ENCODE measurements at regions not wholly inside any gene's neighbourhood (a gene's known extent, or its start where the extent isn't known, plus 50 kb on each side); places are given as distances from the start of the nearest gene placed in this dataset.
A peak's percentile ranks its signal among the peaks of the same experiment; 100 is the strongest.
"Not testable (repeated sequence)": the region's sequence is repeated elsewhere in the genome, so short reads cannot be mapped to it uniquely, and the experiment has no call there.

GRCh38 chr10:63919575-63920279, 398.5 kb downstream of the REEP3 start:
- no peak for DNase-seq (ENCODE audit: low read depth, low spot score)

GRCh38 chr10:63920926-63921325, 399.7 kb downstream of the REEP3 start:
- DNase-seq (ENCODE audit: low read depth, low spot score) = no peak

- DNase-seq (ENCODE audit: low read depth, low spot score) = no peak
Observed at GRCh38 chr10:63921908-63922467, 400.8 kb downstream of the REEP3 start.

GRCh38 chr10:63922468-63923284, 401.5 kb downstream of the REEP3 start:
- no peak for DNase-seq (ENCODE audit: low read depth, low spot score)

DNA sequence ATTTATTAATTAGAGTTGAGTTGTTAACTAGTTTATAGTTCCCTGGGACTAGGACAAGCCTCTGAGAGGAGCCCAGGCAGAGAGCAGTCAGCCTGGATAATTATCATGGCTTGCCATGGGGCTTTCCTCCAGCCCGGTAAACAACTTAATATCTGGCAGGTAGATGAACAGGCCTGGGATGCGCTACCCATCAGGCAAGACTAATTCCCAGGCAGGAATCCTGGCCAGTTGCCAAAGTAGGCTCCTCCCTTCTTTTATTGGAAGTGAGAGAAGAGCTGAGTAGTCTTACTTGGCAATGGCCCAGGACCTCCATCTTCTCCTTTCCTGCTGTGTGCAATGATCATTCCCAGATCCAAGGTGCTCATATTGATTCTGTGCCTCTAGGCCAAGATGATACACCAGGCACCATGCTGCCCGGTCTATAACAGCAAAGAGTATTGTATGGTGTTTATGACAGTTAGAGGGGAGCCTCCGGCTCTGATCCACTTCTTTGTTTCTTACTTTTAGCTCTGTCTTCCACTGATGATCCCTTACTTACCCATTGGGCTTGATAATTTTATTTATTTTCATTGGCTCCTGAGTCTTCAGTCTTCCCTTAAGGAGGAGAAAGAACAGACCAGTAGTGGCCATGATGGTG, 408.7 kb downstream of the REEP3 start:
- DNase-seq (ENCODE audit: low read depth, low spot score) = no peak

- DNase-seq (ENCODE audit: low read depth, low spot score) = no peak
Observed at GRCh38 chr10:63930584-63930983, 409.4 kb downstream of the REEP3 start.

DNA sequence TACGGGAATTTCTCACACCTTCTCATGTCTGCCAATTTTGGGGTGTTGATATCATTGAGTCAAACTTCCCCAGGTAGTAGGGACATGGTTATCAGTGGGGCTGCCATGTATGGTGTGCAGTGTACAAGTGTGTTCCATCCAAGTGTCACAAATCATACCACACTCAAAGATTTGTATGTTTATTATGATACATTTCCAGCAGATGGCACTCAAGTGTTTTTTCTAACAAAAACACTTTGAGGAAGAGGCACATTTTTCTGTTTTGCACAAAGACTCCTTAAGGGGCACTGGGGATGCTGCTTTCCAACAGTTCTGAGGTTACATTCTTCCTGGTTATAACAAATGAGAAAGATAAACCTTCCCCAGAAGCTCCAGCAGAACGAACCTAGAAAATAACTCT, 414.5 kb downstream of the REEP3 start:
- DNase-seq (ENCODE audit: low read depth, low spot score) = no peak

DNA sequence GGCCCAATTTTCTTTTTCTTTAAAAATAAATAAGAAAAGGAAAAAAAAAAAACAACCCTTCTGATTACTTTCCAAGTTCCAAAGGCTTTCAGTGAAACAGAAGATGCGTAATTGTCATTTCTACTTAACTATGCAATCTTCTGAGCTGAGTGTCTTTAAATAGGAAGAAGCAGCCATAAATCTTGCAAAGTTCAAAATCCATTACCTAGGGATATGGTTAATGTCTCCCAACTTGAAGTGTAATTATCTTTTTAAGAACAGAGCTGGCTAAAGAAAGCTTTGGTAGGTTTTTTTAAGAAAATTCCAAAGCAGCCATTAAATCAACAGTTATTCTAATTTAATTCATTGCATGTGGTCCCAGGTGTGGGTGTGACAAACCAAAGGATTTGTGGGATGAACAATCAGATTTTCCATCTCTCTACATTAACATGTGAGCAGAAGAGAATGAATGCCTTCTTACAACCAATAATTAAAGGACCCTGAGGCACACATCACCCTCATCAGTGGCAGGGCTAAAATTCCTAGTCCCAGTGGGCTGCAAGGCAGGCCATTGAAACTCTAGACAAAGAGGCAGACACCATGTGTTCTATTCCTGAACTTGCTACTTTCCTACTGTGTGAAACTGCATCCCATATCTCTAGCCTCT, 419.2 kb downstream of the REEP3 start:
- no peak for DNase-seq (ENCODE audit: low read depth, low spot score)

DNA sequence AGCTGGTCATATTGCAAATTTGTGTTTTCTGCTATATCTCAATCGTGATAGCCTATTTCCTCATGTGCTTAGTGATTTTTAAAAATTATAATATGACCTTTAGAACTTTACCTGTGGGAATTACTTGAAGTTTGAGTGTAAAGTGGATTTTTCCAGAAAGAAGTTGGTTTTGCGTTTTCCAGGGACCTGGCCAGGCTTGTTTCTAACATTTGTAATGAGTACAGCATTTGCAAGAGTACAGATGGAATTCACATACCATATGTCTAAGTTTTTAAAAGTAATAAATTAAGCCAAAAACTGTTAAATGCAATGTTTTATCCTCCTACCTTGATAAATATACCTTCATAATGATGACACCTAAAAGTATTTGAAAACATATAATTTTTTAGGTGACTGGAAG, 443.2 kb downstream of the REEP3 start:
- no peak for DNase-seq (ENCODE audit: low read depth, low spot score)

- no peak for DNase-seq (ENCODE audit: low read depth, low spot score)
Observed at GRCh38 chr10:63965846-63966245, 444.6 kb downstream of the REEP3 start.

DNA sequence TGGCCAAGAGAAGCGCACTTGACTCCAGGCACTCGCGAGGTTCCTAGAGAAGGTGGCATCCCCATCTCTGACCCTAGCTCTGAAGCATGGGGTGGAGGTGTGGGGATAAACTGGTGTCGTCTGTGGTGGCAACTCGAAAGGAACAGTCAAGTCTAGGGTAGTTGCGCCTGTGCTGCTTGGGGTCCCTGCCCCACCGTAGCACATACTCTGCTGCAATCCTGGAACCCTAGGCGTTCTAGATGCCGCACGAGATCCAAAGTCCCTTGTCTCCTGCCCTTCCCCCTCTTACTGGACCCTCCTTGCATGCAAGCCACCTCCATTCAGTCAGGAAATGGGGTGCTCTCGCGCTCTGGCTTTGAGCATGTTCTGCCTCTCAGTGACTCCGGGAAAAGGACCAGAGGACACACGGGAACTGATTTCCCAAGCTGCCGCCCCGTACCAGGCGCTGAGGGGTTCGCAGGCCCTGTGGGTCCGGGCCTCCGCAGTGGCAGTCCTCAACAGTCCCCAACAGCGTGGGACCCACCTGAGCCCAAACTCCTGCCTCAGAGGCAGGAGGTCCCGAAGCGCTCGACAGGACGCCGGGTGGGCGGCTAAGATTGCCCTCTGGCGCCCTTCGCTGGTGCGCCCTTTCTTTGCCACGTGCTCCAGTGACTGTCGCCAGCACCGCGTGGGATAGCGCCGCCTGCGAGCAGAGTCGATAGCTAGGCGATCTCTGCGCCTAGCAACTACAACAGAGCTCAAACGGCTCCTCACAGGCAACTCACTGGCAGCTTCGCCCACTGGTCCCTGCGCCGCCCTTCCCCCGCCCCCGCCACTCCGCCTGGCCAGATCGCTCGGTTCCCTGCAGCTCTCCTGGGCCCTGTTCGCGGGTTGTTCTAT, 452.0 kb downstream of the REEP3 start:
- DNase-seq (ENCODE audit: low read depth, low spot score) = no peak

- no peak for DNase-seq (ENCODE audit: low read depth, low spot score)
Observed at GRCh38 chr10:63976538-63976937, 455.3 kb downstream of the REEP3 start.

- DNase-seq (ENCODE audit: low read depth, low spot score) = peak; percentile 4
Observed at GRCh38 chr10:63977329-63977923, 456.2 kb downstream of the REEP3 start.

- not testable (repeated sequence) for DNase-seq (ENCODE audit: low read depth, low spot score)
Observed at GRCh38 chr10:63980870-63981269, 459.7 kb downstream of the REEP3 start.

GRCh38 chr10:63984061-63984460, 462.9 kb downstream of the REEP3 start:
- DNase-seq (ENCODE audit: low read depth, low spot score) = not testable (repeated sequence)

DNA sequence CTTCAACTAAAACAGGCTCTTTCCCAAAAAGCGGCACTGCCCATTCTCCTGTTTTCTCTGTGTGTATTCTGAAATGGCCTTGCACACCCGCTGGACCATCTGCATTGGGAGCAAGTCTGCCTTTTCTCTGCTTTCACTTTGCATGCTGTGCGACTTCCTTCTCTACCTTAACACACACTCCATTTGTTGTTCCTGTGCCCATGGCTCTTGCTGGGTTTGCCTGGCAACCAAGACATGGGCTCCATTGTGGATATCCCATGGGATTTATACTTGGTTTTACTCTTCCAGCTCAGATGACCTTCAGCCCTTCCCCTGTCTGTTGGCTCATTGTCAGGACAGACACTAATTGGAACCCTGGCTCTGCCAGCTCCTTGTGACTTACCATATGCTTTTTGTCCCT, 465.3 kb downstream of the REEP3 start:
- DNase-seq (ENCODE audit: low read depth, low spot score) = no peak

DNA sequence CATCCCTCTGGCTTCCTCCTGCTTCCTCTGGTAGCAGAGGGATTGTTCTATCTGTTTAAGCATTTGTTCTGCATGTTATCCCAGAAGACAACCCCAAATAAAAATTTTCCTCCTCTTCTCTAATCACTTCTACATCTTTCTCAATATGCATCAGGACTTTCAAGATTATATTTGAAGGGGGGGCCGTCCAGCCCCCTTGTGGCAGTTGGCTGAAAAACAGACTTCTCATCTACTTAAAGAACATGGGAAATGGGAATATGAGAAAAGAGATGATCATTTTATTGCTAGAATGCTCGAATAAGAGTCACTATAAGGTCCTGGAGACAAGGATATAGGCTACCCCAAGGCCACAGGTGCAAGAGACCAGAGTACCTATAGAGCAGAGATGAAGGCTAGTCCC, 466.0 kb downstream of the REEP3 start:
- no peak for DNase-seq (ENCODE audit: low read depth, low spot score)

DNA sequence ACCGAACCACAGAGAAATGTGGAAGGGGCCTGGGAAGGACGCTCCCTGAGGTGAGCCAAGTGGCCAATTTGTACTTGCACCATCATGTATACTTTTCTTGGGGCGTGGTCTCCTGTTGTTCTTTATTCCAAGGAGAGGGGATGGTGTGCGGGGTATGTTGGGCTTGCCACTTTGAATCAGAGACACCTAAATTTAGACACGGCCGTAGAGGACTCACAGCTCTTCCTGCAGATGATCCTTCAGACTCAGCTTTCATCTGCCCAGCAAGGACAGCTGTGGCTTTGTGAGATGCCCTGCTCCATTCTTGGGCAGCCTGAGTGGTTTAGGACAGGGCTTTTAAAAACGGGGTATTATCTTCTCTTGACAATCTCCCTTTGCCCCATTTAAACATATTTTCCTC, 473.2 kb downstream of the REEP3 start:
- DNase-seq (ENCODE audit: low read depth, low spot score) = no peak

- DNase-seq (ENCODE audit: low read depth, low spot score) = no peak
Observed at GRCh38 chr10:64007157-64007556, 486.0 kb downstream of the REEP3 start.

DNA sequence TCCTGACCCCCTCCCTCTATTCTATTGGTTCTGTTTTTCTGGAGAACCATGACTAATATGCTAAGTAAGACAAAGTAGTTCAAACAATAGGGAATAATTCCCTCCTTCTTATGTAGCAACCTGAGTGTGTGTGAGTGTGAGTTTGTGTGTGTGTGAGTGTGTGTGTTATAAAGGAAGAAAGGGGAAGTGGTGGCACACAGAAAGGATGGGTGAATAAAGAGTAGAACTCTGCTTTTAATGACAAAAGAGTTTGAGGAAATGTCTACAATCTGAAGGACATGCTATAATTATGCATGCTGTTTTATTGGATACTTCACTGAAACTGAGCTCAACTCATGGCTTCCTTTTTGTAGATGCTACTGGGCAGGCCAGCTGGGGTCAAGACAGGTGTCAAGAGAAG, 489.5 kb downstream of the REEP3 start:
- no peak for DNase-seq (ENCODE audit: low read depth, low spot score)

Data from smooth muscle cell of the brain vasculature (primary cell).